OCI-LY3 (cell line): ENCODE measurements at regions not wholly inside any gene's neighbourhood (a gene's known extent, or its start where the extent isn't known, plus 50 kb on each side); places are given as distances from the start of the nearest gene placed in this dataset.

Experiments
- H2AFZ ChIP-seq: fragments of 200-600, 300-600 bp; shearing (Covaris generic); 2 replicates; pipeline ENCODE4 v1.6.0; 2014; ENCODE audit warnings: antibody characterized with exemption, low read depth, low read length
- H3K27ac ChIP-seq: fragments of 200-600, 300-600 bp; sonication (generic); 2 replicates; pipeline ENCODE4 v1.5.1; 2014; ENCODE audit warnings: mild to moderate bottlenecking, low read length, moderate library complexity, mixed read lengths
- H3K27me3 ChIP-seq: fragments of 200-600, 300-600 bp; sonication (generic); 2 replicates; pipeline ENCODE4 v1.6.1; 2014; ENCODE audit warnings: low read depth, low read length, mixed read lengths
- H3K36me3 ChIP-seq: fragments of 200-600, 300-600 bp; sonication (generic); replicated peaks from 2 replicates; pipeline ENCODE3; 2014; ENCODE audit warnings: low read depth, low read length, mixed read lengths
- H3K4me1 ChIP-seq: fragments of 300-600, 200-600 bp; sonication (generic); 2 replicates; pipeline ENCODE4 v1.6.1; 2014; ENCODE audit warnings: low read length, mixed read lengths
- H3K4me2 ChIP-seq: fragments of 200-600, 300-600 bp; sonication (generic); 2 replicates; pipeline ENCODE4 v1.6.1; 2014; ENCODE audit warnings: low read length, mixed read lengths
- H3K4me3 ChIP-seq: fragments of 300-600, 200-600 bp; sonication (generic); 2 replicates; pipeline ENCODE4 v1.5.1; 2014; ENCODE audit warnings: antibody characterized with exemption, mild to moderate bottlenecking, low read length, moderate library complexity
- H3K79me2 ChIP-seq: fragments of 300-600, 200-600 bp; shearing (Covaris generic); 2 replicates; pipeline ENCODE4 v1.6.1; 2014; ENCODE audit warnings: mild to moderate bottlenecking, low read length, mixed read lengths
- H3K9ac ChIP-seq: fragments of 300-600, 200-600 bp; shearing (Covaris generic); 2 replicates; pipeline ENCODE4 v1.6.0; 2014; ENCODE audit warnings: mild to moderate bottlenecking, low read length, moderate library complexity
- H3K9me3 ChIP-seq: fragments of 200-600, 300-600 bp; shearing (Covaris generic); 2 replicates; pipeline ENCODE4 v1.6.1; 2014; ENCODE audit warnings: low read length, mixed read lengths; ENCODE audit not compliant: insufficient read depth
- H4K20me1 ChIP-seq: fragments of 200-600, 300-600 bp; sonication (generic); 2 replicates; pipeline ENCODE4 v1.6.1; 2016; ENCODE audit warnings: low read length, mixed read lengths; ENCODE audit not compliant: insufficient read depth
- EZH2phosphoT487 ChIP-seq: fragments of 200-600 bp; shearing (Covaris generic); IDR thresholded peaks from 2 replicates; pipeline ENCODE4 v1.6.1; 2018; ENCODE audit warnings: antibody characterized with exemption, mixed run types, low read depth
- TF ChIP-seq, protein P1 (sequence below): fragments of 200-600, 300-600 bp; sonication (generic); IDR thresholded peaks from 2 replicates; pipeline ENCODE4 v1.5.1; 2014; ENCODE audit warnings: antibody characterized with exemption, low read length, low read depth

DNA sequence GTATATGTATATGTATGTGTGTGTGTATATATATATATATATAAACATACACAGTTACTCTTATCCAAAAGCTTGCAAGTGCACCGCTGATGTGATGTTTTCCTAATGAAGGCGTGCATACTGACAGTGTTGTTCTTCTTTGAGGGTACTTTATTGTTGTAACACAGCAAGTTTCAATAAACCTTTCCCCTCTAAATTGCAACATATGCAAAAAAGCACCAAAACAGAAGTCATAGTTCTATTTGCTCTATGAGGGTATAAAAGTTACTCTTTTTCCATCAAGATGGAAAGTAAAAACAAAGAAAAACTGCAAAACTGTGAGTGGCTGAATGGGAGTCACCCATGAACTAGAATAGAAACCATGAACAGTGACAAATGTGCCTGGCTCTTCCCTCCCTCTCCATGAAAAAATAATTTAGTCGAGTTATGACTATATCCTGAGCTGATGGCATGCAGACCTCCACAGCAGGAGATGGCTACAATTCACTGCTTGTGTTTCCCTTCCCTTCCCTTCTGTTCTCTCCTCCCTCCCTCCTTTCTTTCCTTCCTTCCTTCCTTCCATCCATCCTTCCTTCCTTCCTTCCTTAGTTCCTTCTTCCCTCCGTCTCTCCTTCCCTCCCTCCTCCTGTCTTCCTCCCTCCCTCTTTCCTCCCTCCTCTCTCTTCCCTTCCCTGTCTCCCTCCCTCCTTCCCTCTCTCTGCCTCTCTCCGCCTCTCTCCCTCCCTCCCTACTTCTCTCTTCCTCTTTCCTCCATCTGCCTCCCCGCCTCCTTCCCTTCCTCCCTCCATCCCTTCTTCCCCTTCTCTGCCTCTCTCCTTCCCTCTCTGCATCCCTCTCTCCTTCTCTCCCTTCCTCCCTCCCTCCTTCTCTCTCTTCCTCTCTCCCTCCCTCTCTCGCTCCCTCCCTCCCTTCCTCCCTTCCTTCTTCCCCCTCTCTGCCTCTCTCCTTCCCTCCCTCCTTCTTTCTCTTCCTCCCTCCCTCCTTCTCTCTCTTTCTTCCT, 220.7 kb upstream of the POU3F1 start:
- no peaks in the 10 kb centered on the region for H3K27me3 ChIP-seq
- H3K4me2 ChIP-seq = no peak overlapping the region
- H3K4me3 ChIP-seq = no peak overlapping the region
- no peak overlapping the region for H2AFZ ChIP-seq
- no peaks in the 10 kb centered on the region for H4K20me1 ChIP-seq
- no peaks in the 10 kb centered on the region for H3K36me3 ChIP-seq
- no peak overlapping the region for H3K27ac ChIP-seq
- H3K79me2 ChIP-seq = no peaks in the 10 kb centered on the region
- peaks cover 12% of the 10 kb centered on the region for H3K4me1 ChIP-seq
- TF ChIP-seq EZH2phosphoT487 = no peak
- TF ChIP-seq, protein P1, sequence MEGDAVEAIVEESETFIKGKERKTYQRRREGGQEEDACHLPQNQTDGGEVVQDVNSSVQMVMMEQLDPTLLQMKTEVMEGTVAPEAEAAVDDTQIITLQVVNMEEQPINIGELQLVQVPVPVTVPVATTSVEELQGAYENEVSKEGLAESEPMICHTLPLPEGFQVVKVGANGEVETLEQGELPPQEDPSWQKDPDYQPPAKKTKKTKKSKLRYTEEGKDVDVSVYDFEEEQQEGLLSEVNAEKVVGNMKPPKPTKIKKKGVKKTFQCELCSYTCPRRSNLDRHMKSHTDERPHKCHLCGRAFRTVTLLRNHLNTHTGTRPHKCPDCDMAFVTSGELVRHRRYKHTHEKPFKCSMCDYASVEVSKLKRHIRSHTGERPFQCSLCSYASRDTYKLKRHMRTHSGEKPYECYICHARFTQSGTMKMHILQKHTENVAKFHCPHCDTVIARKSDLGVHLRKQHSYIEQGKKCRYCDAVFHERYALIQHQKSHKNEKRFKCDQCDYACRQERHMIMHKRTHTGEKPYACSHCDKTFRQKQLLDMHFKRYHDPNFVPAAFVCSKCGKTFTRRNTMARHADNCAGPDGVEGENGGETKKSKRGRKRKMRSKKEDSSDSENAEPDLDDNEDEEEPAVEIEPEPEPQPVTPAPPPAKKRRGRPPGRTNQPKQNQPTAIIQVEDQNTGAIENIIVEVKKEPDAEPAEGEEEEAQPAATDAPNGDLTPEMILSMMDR = no peak
- H3K9ac ChIP-seq = no peak overlapping the region
- no peaks in the 10 kb centered on the region for H3K9me3 ChIP-seq

DNA sequence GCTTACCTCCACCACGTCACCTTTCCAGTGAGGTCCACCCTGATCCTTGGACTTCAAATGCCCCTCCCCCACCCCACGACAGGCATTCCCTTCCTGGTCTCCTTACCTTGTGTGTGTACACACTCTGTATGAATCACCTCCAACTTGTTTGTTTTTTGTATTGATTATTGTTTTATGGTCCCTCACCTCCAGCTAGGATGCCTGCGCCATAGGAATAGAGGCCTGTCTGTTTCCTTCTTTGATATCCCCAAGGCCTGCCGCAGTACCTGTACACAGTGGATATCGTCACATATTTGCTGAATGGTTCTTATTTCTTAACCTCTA, 219.6 kb upstream of the POU3F1 start:
- no peak overlapping the region for H2AFZ ChIP-seq
- peaks cover 24% of the 10 kb centered on the region for H3K4me1 ChIP-seq
- H3K9me3 ChIP-seq = no peaks in the 10 kb centered on the region
- H3K4me3 ChIP-seq = no peak overlapping the region
- H3K36me3 ChIP-seq = no peaks in the 10 kb centered on the region
- H3K27ac ChIP-seq = no peak overlapping the region
- no peak overlapping the region for H3K9ac ChIP-seq
- no peaks in the 10 kb centered on the region for H3K27me3 ChIP-seq
- H4K20me1 ChIP-seq = no peaks in the 10 kb centered on the region
- H3K4me2 ChIP-seq = no peak overlapping the region
- H3K79me2 ChIP-seq = no peaks in the 10 kb centered on the region
- TF ChIP-seq, protein P1 = no peak
- TF ChIP-seq EZH2phosphoT487 = no peak

DNA sequence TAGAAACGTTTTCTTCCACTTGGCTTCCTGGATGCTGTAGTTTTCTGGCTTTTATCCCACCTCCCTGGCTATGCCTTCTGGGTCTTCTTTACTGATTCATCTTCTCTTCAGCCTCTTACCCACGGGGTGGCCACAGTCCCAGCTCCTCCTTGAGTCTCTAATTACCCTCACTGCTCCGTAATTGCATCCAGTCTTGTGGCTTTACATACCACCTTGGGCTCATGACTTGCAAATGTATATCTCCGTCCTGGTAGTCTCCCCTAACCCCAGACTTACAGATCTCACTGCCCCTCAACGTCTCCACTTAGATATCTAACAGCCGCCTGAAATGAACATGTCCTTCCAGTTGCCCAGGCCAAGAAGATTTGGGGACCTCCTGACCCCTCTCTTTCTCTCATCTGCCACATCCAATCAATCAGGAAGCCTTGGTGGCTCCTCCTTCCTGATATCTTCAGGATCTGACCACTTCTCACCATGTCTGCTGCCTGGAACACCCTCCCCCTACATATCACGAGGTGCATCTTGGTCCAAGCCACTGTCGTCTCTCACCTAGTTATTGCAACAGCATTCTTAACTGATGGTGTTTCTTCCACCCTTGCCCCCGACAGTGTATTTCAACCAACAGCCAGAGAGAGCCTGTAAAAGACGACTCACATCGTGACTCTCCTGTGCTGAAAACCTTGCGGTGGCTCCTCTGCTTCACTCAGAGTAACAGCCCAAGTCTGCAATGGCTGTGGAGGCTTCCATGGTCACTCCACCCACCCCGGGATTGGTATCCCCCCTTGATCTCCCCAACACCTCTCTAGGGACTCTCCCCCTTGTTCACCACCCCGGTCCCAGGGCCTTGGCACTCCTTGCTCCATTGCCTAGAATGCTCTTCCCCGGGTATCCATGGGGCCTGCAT, 219.0 kb upstream of the POU3F1 start:
- Histone ChIP-seq H3K36me3 (no peaks in the 10 kb centered on the region), H3K9me3 (no peaks in the 10 kb centered on the region), H3K4me2 (no peak overlapping the region), H3K27me3 (no peaks in the 10 kb centered on the region), H4K20me1 (no peaks in the 10 kb centered on the region), H2AFZ (no peak overlapping the region), H3K79me2 (no peaks in the 10 kb centered on the region), H3K27ac (no peak overlapping the region), H3K4me1 (peaks cover 28% of the 10 kb centered on the region), H3K4me3 (no peak overlapping the region), H3K9ac (no peak overlapping the region)
- TF ChIP-seq EZH2phosphoT487 = no peak
- TF ChIP-seq, protein P1 = no peak

DNA sequence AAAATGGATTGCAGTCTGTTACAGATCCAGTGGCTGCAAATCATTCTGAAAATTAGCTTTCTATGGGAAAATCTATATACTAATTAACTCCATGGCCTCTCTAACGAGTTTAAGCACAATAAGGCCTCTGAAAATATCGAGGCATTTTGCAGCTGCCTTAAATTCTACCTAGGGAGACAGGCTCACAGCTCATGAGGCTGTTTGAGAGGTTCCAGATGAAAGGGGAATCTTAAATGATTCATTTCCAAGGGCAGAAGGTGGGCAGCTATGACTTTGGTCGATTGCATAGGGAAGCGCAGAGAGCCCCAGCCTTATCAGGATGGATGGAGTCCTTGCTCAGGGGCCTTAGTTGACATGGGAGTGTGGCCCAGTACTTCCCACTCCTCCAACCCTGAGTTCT, 216.8 kb upstream of the POU3F1 start:
- TF ChIP-seq EZH2phosphoT487 = no peak
- TF ChIP-seq, protein P1 = no peak
- Histone ChIP-seq H2AFZ (no peak overlapping the region), H3K4me1 (peaks cover 28% of the 10 kb centered on the region)

More for the DNA sequence above, 216.8 kb upstream of the POU3F1 start:
- no peak overlapping the region for H3K27ac ChIP-seq
- no peaks in the 10 kb centered on the region for H3K27me3 ChIP-seq
- H3K79me2 ChIP-seq = no peaks in the 10 kb centered on the region
- H4K20me1 ChIP-seq = no peaks in the 10 kb centered on the region
- H3K36me3 ChIP-seq = peaks cover 2% of the 10 kb centered on the region
- H3K4me2 ChIP-seq = no peak overlapping the region
- H3K9me3 ChIP-seq = peaks cover 3% of the 10 kb centered on the region; the same call in 1 of the 2 replicates
- H3K9ac ChIP-seq = no peak overlapping the region
- no peak overlapping the region for H3K4me3 ChIP-seq
